Activated effector memory CD4-positive, alpha-beta T cell treated with Interleukin-2 at 50 U/mL for 16 hours (primary cell): ENCODE measurements at regions not wholly inside any gene's neighbourhood (a gene's known extent, or its start where the extent isn't known, plus 50 kb on each side); places are given as distances from the start of the nearest gene placed in this dataset.

Experiments used
- DNase-seq: peaks from one replicate; pipeline ENCODE4 v3.0.0-alpha.2; 2020

- no peak for DNase-seq
Measured at GRCh38 chr4:1493540-1494287, 87.5 kb upstream of the NKX1-1 start.

- DNase-seq = no peak
Measured at GRCh38 chr4:1492651-1493539, 86.7 kb upstream of the NKX1-1 start.

GRCh38 chr4:1492142-1492457 is 85.9 kb upstream of the NKX1-1 start:
- no peak for DNase-seq

GRCh38 chr4:1491328-1492141 is 85.3 kb upstream of the NKX1-1 start:
- DNase-seq = no peak

- DNase-seq = no peak
Measured at GRCh38 chr4:1490654-1491327, 84.5 kb upstream of the NKX1-1 start.

- no peak for DNase-seq
Measured at GRCh38 chr4:1490011-1490653, 83.9 kb upstream of the NKX1-1 start.

- DNase-seq = no peak
Measured at GRCh38 chr4:1489639-1489995, 83.4 kb upstream of the NKX1-1 start.

- DNase-seq = no peak
Measured at GRCh38 chr4:1488831-1489638, 82.8 kb upstream of the NKX1-1 start.

- no peak for DNase-seq
Measured at GRCh38 chr4:1488357-1488756, 82.1 kb upstream of the NKX1-1 start.

GRCh38 chr4:1487761-1488160 is 81.5 kb upstream of the NKX1-1 start:
- no peak for DNase-seq

- DNase-seq = no peak
Measured at GRCh38 chr4:1487106-1487505, 80.9 kb upstream of the NKX1-1 start.

GRCh38 chr4:1485280-1485679 is 79.0 kb upstream of the NKX1-1 start:
- DNase-seq = no peak

- DNase-seq = no peak
Measured at GRCh38 chr4:1480720-1481119, 74.5 kb upstream of the NKX1-1 start.

GRCh38 chr4:1479454-1479853 is 73.2 kb upstream of the NKX1-1 start:
- no peak for DNase-seq

GRCh38 chr4:1478766-1479355 is 72.6 kb upstream of the NKX1-1 start:
- DNase-seq = no peak

- DNase-seq = no peak
Measured at GRCh38 chr4:1477045-1477840, 71.0 kb upstream of the NKX1-1 start.

GRCh38 chr4:1476140-1476513 is 69.9 kb upstream of the NKX1-1 start:
- DNase-seq = no peak

GRCh38 chr4:1475277-1476139 is 69.3 kb upstream of the NKX1-1 start:
- DNase-seq = no peak
